DOHH2 (cell line): ENCODE measurements at regions not wholly inside any gene's neighbourhood (a gene's known extent, or its start where the extent isn't known, plus 50 kb on each side); places are given as distances from the start of the nearest gene placed in this dataset.

Experiments
- CTCF ChIP-seq: fragments of 200-600 bp; sonication (generic); IDR thresholded peaks from one replicate; pipeline ENCODE4 v1.5.1; 2014; ENCODE audit warnings: antibody characterized with exemption, mild to moderate bottlenecking, low read depth, low read length; ENCODE audit not compliant: poor library complexity, severe bottlenecking
- EZH2phosphoT487 ChIP-seq: fragments of 200-600 bp; sonication (generic); IDR thresholded peaks from 2 replicates; pipeline ENCODE4 v1.6.1; 2017; ENCODE audit warnings: borderline replicate concordance, mild to moderate bottlenecking, antibody characterized with exemption, low read length, moderate library complexity, mixed read lengths

- TF ChIP-seq CTCF (no peak), EZH2phosphoT487 (no peak)
Observed at GRCh38 chr12:131643631-131644452, 67.0 kb upstream of the SFSWAP start.
